K562 (cell line): ENCODE measurements at regions not wholly inside any gene's neighbourhood (a gene's known extent, or its start where the extent isn't known, plus 50 kb on each side); places are given as distances from the start of the nearest gene placed in this dataset.

Source experiments
- CBX2 ChIP-seq: fragments of 200-600 bp; sonication (generic); IDR thresholded peaks from one replicate; pipeline ENCODE4 v1.6.1; 2012; ENCODE audit warnings: mild to moderate bottlenecking, low read length, inconsistent platforms; ENCODE audit not compliant: insufficient read depth, poor library complexity, severe bottlenecking
- CTCF ChIP-seq, 3 experiments: IDR thresholded peaks in 2 of 3; conservative IDR thresholded peaks in 1 of 3; 2 replicates each; pipeline ENCODE4 v1.5.1; 2011 to 2012; ENCODE audit warnings: low read length in 3 of 3, mild to moderate bottlenecking in 3 of 3, control low read depth in 2 of 3, improper control_type of control experiment in 1 of 3, inconsistent platforms in 1 of 3, low read depth in 1 of 3, mixed read lengths in 1 of 3, moderate library complexity in 1 of 3; ENCODE audit not compliant: insufficient read depth in 2 of 3
- DIDO1 ChIP-seq: fragments of 450-650 bp; IDR thresholded peaks from 2 replicates; pipeline ENCODE4 v1.6.1; 2016; ENCODE audit warnings: low read depth, missing biosample characterization, missing genetic modification characterization
- FOXJ2 ChIP-seq: fragments of 200-800 bp; sonication (Bioruptor generic); IDR thresholded peaks from 2 replicates; pipeline ENCODE4 v1.6.1; 2016; ENCODE audit warnings: missing genetic modification characterization, missing compliant biosample characterization
- GABPB2 ChIP-seq: fragments of 250-450 bp; sonication (Bioruptor Pico); conservative IDR thresholded peaks from 2 replicates; pipeline ENCODE4 v1.5.1; 2021; ENCODE audit warnings: mild to moderate bottlenecking
- GATA2 ChIP-seq: sonication (generic); formaldehyde crosslinking; IDR thresholded peaks from 2 replicates; pipeline ENCODE4 v1.4.0; 2020; ENCODE audit warnings: mild to moderate bottlenecking, missing genetic modification reagents
- JUN ChIP-seq, 2 experiments: sonication (generic) in 1 of 2; formaldehyde crosslinking in 1 of 2; IDR thresholded peaks; 2 replicates each; pipeline versions ENCODE4 v1.6.1 to v1.8.0; 2012 to 2022; ENCODE audit warnings: borderline replicate concordance in 2 of 2, mild to moderate bottlenecking in 2 of 2, improper control_type of control experiment in 1 of 2, low read depth in 1 of 2, low read length in 1 of 2, missing genetic modification reagents in 1 of 2
- MAFF ChIP-seq: IDR thresholded peaks from 2 replicates; pipeline ENCODE4 v1.6.1; 2012; ENCODE audit warnings: low read length, improper control_type of control experiment
- MBD2 ChIP-seq: sonication (generic); IDR thresholded peaks from 2 replicates; pipeline ENCODE4 v1.6.1; 2016; ENCODE audit warnings: low read depth, borderline replicate concordance
- MLX ChIP-seq, 2 experiments: fragments of 450-650 bp in 1 of 2; sonication (generic) in 1 of 2; formaldehyde crosslinking; conservative IDR thresholded peaks; 2 replicates each; pipeline versions ENCODE4 v1.4.0 to v1.8.1; 2020 to 2022; ENCODE audit warnings: mild to moderate bottlenecking in 1 of 2, missing genetic modification reagents in 1 of 2
- MXI1 ChIP-seq: IDR thresholded peaks from 2 replicates; pipeline ENCODE4 v1.6.1; 2011; ENCODE audit warnings: low read depth, mild to moderate bottlenecking, improper control_type of control experiment, low read length
- NCOA6 ChIP-seq: fragments of 450-650 bp; IDR thresholded peaks from 2 replicates; pipeline ENCODE4 v1.6.1; 2017; ENCODE audit warnings: mild to moderate bottlenecking
- NONO ChIP-seq, 2 experiments: fragments of 200-400 bp in 1 of 2; fragments of 450-650 bp in 1 of 2; formaldehyde crosslinking in 1 of 2; IDR thresholded peaks; 2 replicates each; pipeline ENCODE4 v1.6.1; 2017; ENCODE audit warnings: low read depth in 2 of 2, mild to moderate bottlenecking in 2 of 2, moderate library complexity in 2 of 2, low read length in 1 of 2
- RBFOX2 ChIP-seq: fragments of 200-400 bp; formaldehyde crosslinking; IDR thresholded peaks from 2 replicates; pipeline ENCODE4 v1.6.1; 2017; ENCODE audit warnings: low read depth, mild to moderate bottlenecking, low read length, moderate library complexity
- SMAD4 ChIP-seq: fragments of 250-450 bp; sonication (Bioruptor Pico); conservative IDR thresholded peaks from 2 replicates; pipeline ENCODE4 v1.8.0; 2021; ENCODE audit warnings: inconsistent platforms, mild to moderate bottlenecking, moderate library complexity
- STAG1 ChIP-seq: sonication (generic); formaldehyde crosslinking; IDR thresholded peaks from 2 replicates; pipeline ENCODE4 v1.5.0; 2020; ENCODE audit warnings: missing genetic modification reagents, borderline replicate concordance
- TCF7 ChIP-seq: sonication (generic); IDR thresholded peaks from 2 replicates; pipeline ENCODE4 v1.6.1; 2016; ENCODE audit warnings: antibody characterized with exemption, borderline replicate concordance
- ZC3H4 ChIP-seq: sonication (generic); formaldehyde crosslinking; IDR thresholded peaks from 2 replicates; pipeline ENCODE4 v1.9.0; 2021; ENCODE audit warnings: missing genetic modification reagents, borderline replicate concordance
- ZNF408 ChIP-seq: fragments of 250-450 bp; sonication (Bioruptor Pico); IDR thresholded peaks from 2 replicates; pipeline ENCODE4 v1.4.0; 2020; ENCODE audit warnings: low read depth, mild to moderate bottlenecking, moderate library complexity
- TF ChIP-seq, protein P1 (sequence below): IDR thresholded peaks from 3 replicates; pipeline ENCODE4 v1.6.1; 2011; ENCODE audit warnings: borderline replicate concordance, mild to moderate bottlenecking, moderate library complexity; ENCODE audit not compliant: insufficient read length; ENCODE audit errors: extremely low read depth
- TF ChIP-seq, protein P2 (sequence below): fragments of 450-650 bp; IDR thresholded peaks from 2 replicates; pipeline ENCODE4 v1.6.1; 2016

DNA sequence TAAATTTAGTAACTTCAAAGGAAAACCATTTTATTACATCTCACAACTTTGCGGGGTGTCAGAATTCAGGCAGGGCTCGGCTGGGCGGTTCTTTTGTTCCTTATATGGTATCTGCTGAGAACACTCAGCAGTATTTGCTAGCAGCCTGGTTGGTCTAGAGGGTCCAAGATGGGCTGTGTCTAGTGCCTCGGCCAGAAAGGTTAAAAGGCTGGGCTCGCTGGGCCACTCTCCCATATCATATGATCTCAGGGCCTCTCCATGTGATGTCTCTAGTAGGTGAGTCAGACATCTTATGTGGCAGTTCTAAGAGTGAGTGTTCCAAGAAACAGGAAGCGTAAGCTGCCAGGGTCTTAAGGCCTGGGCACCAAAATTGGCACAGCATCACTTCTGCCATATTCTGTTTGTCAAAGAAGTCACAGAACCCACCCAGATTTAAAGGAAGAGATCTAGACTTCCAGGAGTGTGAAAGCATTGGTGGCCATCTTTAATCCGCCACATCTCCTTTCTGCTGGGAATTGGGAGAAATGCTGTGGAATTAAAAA is 100.9 kb upstream of the ATP6AP2 start (continued):
- TF ChIP-seq, protein P1, sequence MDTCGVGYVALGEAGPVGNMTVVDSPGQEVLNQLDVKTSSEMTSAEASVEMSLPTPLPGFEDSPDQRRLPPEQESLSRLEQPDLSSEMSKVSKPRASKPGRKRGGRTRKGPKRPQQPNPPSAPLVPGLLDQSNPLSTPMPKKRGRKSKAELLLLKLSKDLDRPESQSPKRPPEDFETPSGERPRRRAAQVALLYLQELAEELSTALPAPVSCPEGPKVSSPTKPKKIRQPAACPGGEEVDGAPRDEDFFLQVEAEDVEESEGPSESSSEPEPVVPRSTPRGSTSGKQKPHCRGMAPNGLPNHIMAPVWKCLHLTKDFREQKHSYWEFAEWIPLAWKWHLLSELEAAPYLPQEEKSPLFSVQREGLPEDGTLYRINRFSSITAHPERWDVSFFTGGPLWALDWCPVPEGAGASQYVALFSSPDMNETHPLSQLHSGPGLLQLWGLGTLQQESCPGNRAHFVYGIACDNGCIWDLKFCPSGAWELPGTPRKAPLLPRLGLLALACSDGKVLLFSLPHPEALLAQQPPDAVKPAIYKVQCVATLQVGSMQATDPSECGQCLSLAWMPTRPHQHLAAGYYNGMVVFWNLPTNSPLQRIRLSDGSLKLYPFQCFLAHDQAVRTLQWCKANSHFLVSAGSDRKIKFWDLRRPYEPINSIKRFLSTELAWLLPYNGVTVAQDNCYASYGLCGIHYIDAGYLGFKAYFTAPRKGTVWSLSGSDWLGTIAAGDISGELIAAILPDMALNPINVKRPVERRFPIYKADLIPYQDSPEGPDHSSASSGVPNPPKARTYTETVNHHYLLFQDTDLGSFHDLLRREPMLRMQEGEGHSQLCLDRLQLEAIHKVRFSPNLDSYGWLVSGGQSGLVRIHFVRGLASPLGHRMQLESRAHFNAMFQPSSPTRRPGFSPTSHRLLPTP: no peak
- TF ChIP-seq JUN (IDR thresholded peaks at IDR 0.05; ENCODE audit: borderline replicate concordance, low read depth, low read length) (no peak), JUN (CRISPR knock-in tag; IDR thresholded peaks at IDR 0.05; ENCODE audit: borderline replicate concordance) (no peak), GABPB2 (no peak), ZC3H4 (CRISPR knock-in tag) (no peak), STAG1 (CRISPR knock-in tag) (no peak), MAFF (no peak; the same call in 1 of the 2 replicates), FOXJ2 (tag) (no peak), SMAD4 (CRISPR knock-in tag) (peak; percentile 66; the same call in 1 of the 2 replicates), MXI1 (no peak), ZNF408 (CRISPR knock-in tag) (no peak), TCF7 (no peak), GATA2 (CRISPR knock-in tag) (peak; percentile 59; the same call in 1 of the 2 replicates), MLX (CRISPR knock-in tag; conservative IDR thresholded peaks at IDR 0.05) (no peak), CTCF (IDR thresholded peaks at IDR 0.05 in 2 of 3, conservative IDR thresholded peaks at IDR 0.05 in 1 of 3; ENCODE audit: insufficient read depth in 2 of 3, low read depth in 1 of 3, low read length in 3 of 3) (no peak), NCOA6 (no peak), MBD2 (no peak), NONO (IDR thresholded peaks at IDR 0.05; ENCODE audit: low read depth in 2 of 2, low read length in 1 of 2) (no peak), DIDO1 (no peak), CBX2 (no peak), RBFOX2 (no peak)
- TF ChIP-seq, protein P2, sequence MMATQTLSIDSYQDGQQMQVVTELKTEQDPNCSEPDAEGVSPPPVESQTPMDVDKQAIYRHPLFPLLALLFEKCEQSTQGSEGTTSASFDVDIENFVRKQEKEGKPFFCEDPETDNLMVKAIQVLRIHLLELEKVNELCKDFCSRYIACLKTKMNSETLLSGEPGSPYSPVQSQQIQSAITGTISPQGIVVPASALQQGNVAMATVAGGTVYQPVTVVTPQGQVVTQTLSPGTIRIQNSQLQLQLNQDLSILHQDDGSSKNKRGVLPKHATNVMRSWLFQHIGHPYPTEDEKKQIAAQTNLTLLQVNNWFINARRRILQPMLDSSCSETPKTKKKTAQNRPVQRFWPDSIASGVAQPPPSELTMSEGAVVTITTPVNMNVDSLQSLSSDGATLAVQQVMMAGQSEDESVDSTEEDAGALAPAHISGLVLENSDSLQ: 0 out of 2 replicates have a peak, but pooled peaks have one; percentile 10
